Panc1 (cell line): ENCODE measurements at regions not wholly inside any gene's neighbourhood (a gene's known extent, or its start where the extent isn't known, plus 50 kb on each side); places are given as distances from the start of the nearest gene placed in this dataset.

Experiments
- POLR2AphosphoS5 ChIP-seq: IDR thresholded peaks from 2 replicates; pipeline ENCODE4 v1.6.1; 2012; ENCODE audit warnings: mild to moderate bottlenecking, low read depth, low read length, moderate library complexity
- TCF7L2 ChIP-seq: IDR thresholded peaks from 2 replicates; pipeline ENCODE4 v1.6.1; 2011; ENCODE audit warnings: mild to moderate bottlenecking, low read depth, low read length, inconsistent platforms
- TF ChIP-seq, protein P1 (sequence below): fragments of 450-650 bp; IDR thresholded peaks from 2 replicates; pipeline ENCODE4 v1.5.1; 2017; ENCODE audit warnings: mild to moderate bottlenecking
- TF ChIP-seq, protein P2 (sequence below), 2 experiments: IDR thresholded peaks; 2 replicates each; pipeline ENCODE4 v1.6.1; 2011 to 2012; ENCODE audit warnings: low read depth in 2 of 2, control low read depth in 1 of 2, low read length in 1 of 2, mild to moderate bottlenecking in 1 of 2, moderate library complexity in 1 of 2; ENCODE audit not compliant: insufficient read depth in 1 of 2

DNA sequence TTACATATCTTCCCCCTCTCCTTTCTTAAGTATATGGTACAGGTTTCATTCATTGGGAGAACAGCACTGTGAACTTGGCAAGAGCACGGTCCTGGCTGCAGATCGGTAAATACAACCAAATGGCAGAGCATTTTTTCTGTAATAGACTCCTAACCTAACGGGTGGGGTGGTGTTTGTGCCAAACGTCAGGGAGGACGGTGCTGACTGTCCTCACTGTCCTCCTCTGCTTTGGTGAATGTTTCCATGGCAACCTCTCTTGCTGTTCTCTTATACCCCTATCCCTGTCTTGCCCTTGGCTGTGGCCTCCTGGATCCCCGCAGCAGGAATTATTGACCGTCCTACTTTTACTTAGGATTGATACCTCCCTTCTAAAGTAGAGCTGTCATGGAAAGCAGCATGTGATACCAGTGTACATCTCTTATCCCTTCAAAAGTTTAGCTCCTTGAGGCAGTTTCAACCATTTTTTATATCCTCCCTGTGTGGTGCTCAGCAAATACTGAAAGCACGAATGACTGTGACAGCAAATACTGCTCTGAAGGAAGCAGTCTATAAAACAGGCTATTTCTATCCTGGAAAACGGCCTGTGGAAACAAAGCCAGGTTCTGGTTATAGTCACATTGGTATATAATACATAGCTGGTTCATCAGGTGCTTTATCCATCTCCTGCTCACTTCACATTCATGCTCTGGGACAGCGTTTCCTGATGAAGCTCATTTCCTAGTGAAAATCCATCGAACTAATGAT is 275.4 kb upstream of the C2CD4B start:
- TF ChIP-seq, protein P1, sequence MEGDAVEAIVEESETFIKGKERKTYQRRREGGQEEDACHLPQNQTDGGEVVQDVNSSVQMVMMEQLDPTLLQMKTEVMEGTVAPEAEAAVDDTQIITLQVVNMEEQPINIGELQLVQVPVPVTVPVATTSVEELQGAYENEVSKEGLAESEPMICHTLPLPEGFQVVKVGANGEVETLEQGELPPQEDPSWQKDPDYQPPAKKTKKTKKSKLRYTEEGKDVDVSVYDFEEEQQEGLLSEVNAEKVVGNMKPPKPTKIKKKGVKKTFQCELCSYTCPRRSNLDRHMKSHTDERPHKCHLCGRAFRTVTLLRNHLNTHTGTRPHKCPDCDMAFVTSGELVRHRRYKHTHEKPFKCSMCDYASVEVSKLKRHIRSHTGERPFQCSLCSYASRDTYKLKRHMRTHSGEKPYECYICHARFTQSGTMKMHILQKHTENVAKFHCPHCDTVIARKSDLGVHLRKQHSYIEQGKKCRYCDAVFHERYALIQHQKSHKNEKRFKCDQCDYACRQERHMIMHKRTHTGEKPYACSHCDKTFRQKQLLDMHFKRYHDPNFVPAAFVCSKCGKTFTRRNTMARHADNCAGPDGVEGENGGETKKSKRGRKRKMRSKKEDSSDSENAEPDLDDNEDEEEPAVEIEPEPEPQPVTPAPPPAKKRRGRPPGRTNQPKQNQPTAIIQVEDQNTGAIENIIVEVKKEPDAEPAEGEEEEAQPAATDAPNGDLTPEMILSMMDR, result no peak
- TF ChIP-seq TCF7L2, result no peak
- TF ChIP-seq POLR2AphosphoS5, result no peak
- TF ChIP-seq, protein P2, sequence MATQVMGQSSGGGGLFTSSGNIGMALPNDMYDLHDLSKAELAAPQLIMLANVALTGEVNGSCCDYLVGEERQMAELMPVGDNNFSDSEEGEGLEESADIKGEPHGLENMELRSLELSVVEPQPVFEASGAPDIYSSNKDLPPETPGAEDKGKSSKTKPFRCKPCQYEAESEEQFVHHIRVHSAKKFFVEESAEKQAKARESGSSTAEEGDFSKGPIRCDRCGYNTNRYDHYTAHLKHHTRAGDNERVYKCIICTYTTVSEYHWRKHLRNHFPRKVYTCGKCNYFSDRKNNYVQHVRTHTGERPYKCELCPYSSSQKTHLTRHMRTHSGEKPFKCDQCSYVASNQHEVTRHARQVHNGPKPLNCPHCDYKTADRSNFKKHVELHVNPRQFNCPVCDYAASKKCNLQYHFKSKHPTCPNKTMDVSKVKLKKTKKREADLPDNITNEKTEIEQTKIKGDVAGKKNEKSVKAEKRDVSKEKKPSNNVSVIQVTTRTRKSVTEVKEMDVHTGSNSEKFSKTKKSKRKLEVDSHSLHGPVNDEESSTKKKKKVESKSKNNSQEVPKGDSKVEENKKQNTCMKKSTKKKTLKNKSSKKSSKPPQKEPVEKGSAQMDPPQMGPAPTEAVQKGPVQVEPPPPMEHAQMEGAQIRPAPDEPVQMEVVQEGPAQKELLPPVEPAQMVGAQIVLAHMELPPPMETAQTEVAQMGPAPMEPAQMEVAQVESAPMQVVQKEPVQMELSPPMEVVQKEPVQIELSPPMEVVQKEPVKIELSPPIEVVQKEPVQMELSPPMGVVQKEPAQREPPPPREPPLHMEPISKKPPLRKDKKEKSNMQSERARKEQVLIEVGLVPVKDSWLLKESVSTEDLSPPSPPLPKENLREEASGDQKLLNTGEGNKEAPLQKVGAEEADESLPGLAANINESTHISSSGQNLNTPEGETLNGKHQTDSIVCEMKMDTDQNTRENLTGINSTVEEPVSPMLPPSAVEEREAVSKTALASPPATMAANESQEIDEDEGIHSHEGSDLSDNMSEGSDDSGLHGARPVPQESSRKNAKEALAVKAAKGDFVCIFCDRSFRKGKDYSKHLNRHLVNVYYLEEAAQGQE (IDR thresholded peaks at IDR 0.05; ENCODE audit: insufficient read depth in 1 of 2, low read depth in 2 of 2, low read length in 1 of 2), result no peak
